Keratinocyte (primary cell): ENCODE measurements at regions not wholly inside any gene's neighbourhood (a gene's known extent, or its start where the extent isn't known, plus 50 kb on each side); places are given as distances from the start of the nearest gene placed in this dataset.

Experiments used
- DNase-seq: peaks from one replicate; pipeline ENCODE4 v3.0.0-alpha.2; 2011; ENCODE audit warnings: low read depth, missing footprints, low spot score
- FAIRE-seq: peaks from 2 replicates; lab custom pipeline; 2011; peaks lifted over from hg19 to GRCh38; lab: Jason Lieb, UNC
- H2AFZ ChIP-seq: 2 replicates; pipeline ENCODE4 v1.6.0; 2012; ENCODE audit warnings: low read length, control low read depth, inconsistent platforms; ENCODE audit not compliant: control insufficient read depth
- H3K27ac ChIP-seq: 2 replicates; pipeline ENCODE4 v1.5.1; 2011; ENCODE audit warnings: low read length; ENCODE audit not compliant: control insufficient read depth, insufficient read depth
- H3K27me3 ChIP-seq: 3 replicates; pipeline ENCODE4 v1.6.0; 2011; ENCODE audit warnings: low read length; ENCODE audit not compliant: control insufficient read depth, insufficient read depth; ENCODE audit errors: extremely low read depth
- H3K36me3 ChIP-seq, 2 experiments: 2 replicates in 1 of 2; 3 replicates in 1 of 2; pipeline ENCODE4 v1.5.1; 2011; ENCODE audit warnings: low read length in 2 of 2, mild to moderate bottlenecking in 1 of 2; ENCODE audit not compliant: control insufficient read depth in 2 of 2, insufficient read depth in 2 of 2; ENCODE audit errors: extremely low read depth in 1 of 2
- H3K4me1 ChIP-seq: 3 replicates; pipeline ENCODE4 v1.5.1; 2011; ENCODE audit warnings: low read length; ENCODE audit not compliant: control insufficient read depth, insufficient read depth; ENCODE audit errors: extremely low read depth
- H3K4me2 ChIP-seq: 3 replicates; pipeline ENCODE4 v1.6.0; 2011; ENCODE audit warnings: low read depth, low read length; ENCODE audit not compliant: control insufficient read depth, insufficient read depth; ENCODE audit errors: extremely low read depth
- H3K4me3 ChIP-seq, 3 experiments: fragments of 200-600 bp in 1 of 3; sonication (generic) in 1 of 3; 2 replicates in 2 of 3; 3 replicates in 1 of 3; pipeline ENCODE4 v1.5.1; 2011 to 2016; ENCODE audit warnings: low read length in 3 of 3, mild to moderate bottlenecking in 3 of 3, control low read depth in 2 of 3, inconsistent platforms in 1 of 3, low read depth in 1 of 3, mixed read lengths in 1 of 3, mixed run types in 1 of 3, moderate library complexity in 1 of 3; ENCODE audit not compliant: control insufficient read depth in 2 of 3, insufficient read depth in 2 of 3; ENCODE audit errors: extremely low read depth in 1 of 3
- H3K79me2 ChIP-seq: 2 replicates; pipeline ENCODE4 v1.6.0; 2012; ENCODE audit warnings: low read length; ENCODE audit not compliant: control insufficient read depth, insufficient read depth
- H3K9ac ChIP-seq: 3 replicates; pipeline ENCODE4 v1.6.0; 2011; ENCODE audit warnings: low read length; ENCODE audit not compliant: control insufficient read depth, insufficient read depth; ENCODE audit errors: extremely low read depth
- H3K9me1 ChIP-seq: 3 replicates; pipeline ENCODE4 v1.6.0; 2011; ENCODE audit warnings: low read length; ENCODE audit not compliant: control insufficient read depth, insufficient read depth; ENCODE audit errors: extremely low read depth
- H3K9me3 ChIP-seq: 2 replicates; pipeline ENCODE4 v1.5.1; 2012; ENCODE audit warnings: low read depth, low read length; ENCODE audit not compliant: control insufficient read depth
- H4K20me1 ChIP-seq: 3 replicates; pipeline ENCODE4 v1.6.0; 2011; ENCODE audit warnings: low read length; ENCODE audit not compliant: control insufficient read depth, insufficient read depth; ENCODE audit errors: extremely low read depth
- CTCF ChIP-seq, 3 experiments: IDR thresholded peaks in 1 of 3; conservative IDR thresholded peaks in 1 of 3; optimal IDR thresholded peaks in 1 of 3; 2 replicates in 2 of 3; 3 replicates in 1 of 3; pipeline versions ENCODE3 to v1.5.1; 2011; ENCODE audit warnings: low read length in 3 of 3, mild to moderate bottlenecking in 3 of 3, moderate library complexity in 2 of 3, control low read depth in 1 of 3, inconsistent platforms in 1 of 3; ENCODE audit not compliant: insufficient read depth in 2 of 3; ENCODE audit errors: extremely low read depth in 1 of 3
- EZH2 ChIP-seq: IDR thresholded peaks from one replicate; pipeline ENCODE4 v1.6.1; 2012; ENCODE audit warnings: inconsistent platforms, mild to moderate bottlenecking, low read length, moderate library complexity
- dilution Hi-C: fragments of 300-500 bp; cut with MboI; formaldehyde crosslinking; loops from one replicate; pipeline ENCODE4 v1.7.0; 2020; ENCODE audit warnings: low sequenced_read_pairs; ENCODE audit not compliant: extremely low pct_ligation_motif_present

DNA sequence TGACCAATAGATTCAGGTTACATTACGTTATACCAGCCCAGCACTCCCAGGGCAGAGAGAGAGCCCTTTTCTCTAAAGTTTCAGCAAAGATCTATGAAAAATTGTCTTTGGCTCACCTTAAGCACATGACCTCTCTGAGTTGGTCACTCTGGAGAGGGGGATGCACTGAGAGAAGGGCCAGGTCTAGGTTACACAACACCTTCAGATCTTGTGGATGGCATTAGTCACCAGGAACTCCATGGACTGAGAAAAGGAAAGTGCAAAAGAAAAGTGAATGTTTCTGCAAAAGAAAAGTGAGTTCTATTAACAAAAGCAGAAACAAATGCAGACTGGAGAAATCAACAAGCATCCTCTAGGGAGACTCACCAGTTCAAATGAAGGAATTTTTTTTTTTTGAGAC, 253.3 kb upstream of the SALL1 start:
- H2AFZ ChIP-seq, result no peak overlapping the region
- H3K9me3 ChIP-seq, result no peaks in the 10 kb centered on the region
- H3K9me1 ChIP-seq, result no peaks in the 10 kb centered on the region
- no peak overlapping the region for H3K4me2 ChIP-seq
- no peak overlapping the region for H3K9ac ChIP-seq
- dilution Hi-C loops, result no loop called here
- no peak overlapping the region for H3K4me3 ChIP-seq
- no peaks in the 10 kb centered on the region for H3K27me3 ChIP-seq
- no peak for FAIRE-seq
- H4K20me1 ChIP-seq, result no peaks in the 10 kb centered on the region
- H3K36me3 ChIP-seq, result no peaks in the 10 kb centered on the region
- TF ChIP-seq EZH2 (no peak), CTCF (optimal IDR thresholded peaks at IDR 0.05 in 1 of 3, IDR thresholded peaks at IDR 0.05 in 1 of 3, conservative IDR thresholded peaks at IDR 0.05 in 1 of 3; ENCODE audit: extremely low read depth in 1 of 3, insufficient read depth in 2 of 3, low read length in 3 of 3) (no peak)
- no peaks in the 10 kb centered on the region for H3K79me2 ChIP-seq
- no peak for DNase-seq
- H3K4me1 ChIP-seq, result peaks cover 17% of the 10 kb centered on the region
- no peak overlapping the region for H3K27ac ChIP-seq

DNA sequence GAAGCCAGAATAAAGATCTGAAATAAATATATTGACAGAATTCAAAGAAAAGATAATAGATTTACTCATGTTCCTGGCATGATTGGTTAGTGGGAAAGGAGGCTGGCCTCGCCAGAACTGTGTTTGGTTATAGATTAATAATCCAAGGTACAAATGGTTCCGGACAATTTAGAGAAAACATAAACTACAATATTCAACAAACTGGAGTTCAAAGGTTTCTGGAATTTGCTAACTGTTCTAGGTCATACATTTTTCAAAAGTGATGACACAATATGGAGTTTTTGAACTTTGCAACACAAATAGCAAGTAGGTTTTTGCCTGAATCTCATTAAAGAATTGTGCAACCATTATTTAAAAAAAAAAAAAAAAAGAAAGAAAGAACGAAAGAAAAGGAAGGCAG, 251.7 kb upstream of the SALL1 start:
- Histone ChIP-seq H3K27ac (no peak overlapping the region), H3K27me3 (no peaks in the 10 kb centered on the region), H3K9me1 (no peaks in the 10 kb centered on the region), H3K9ac (no peak overlapping the region), H3K79me2 (no peaks in the 10 kb centered on the region), H3K4me2 (no peak overlapping the region), H3K36me3 (no peaks in the 10 kb centered on the region), H3K9me3 (no peaks in the 10 kb centered on the region), H3K4me3 (no peak overlapping the region), H2AFZ (no peak overlapping the region), H3K4me1 (peaks cover 2% of the 10 kb centered on the region), H4K20me1 (no peaks in the 10 kb centered on the region)
- FAIRE-seq (no peak), DNase-seq (no peak)
- TF ChIP-seq EZH2 (no peak), CTCF (optimal IDR thresholded peaks at IDR 0.05 in 1 of 3, IDR thresholded peaks at IDR 0.05 in 1 of 3, conservative IDR thresholded peaks at IDR 0.05 in 1 of 3; ENCODE audit: extremely low read depth in 1 of 3, insufficient read depth in 2 of 3, low read length in 3 of 3) (no peak)
- dilution Hi-C loops, result no loop called here
